NCI-H1436 treated with DMSO at 0.1 percent for 48 hours (cell line): ENCODE measurements at regions not wholly inside any gene's neighbourhood (a gene's known extent, or its start where the extent isn't known, plus 50 kb on each side); places are given as distances from the start of the nearest gene placed in this dataset.
"Not testable (repeated sequence)": the region's sequence is repeated elsewhere in the genome, so short reads cannot be mapped to it uniquely, and the experiment has no call there.

Experiments used
- DNase-seq: peaks from one replicate; lab custom pipeline; 2025; lab: John Stamatoyannopoulos, UW

DNA sequence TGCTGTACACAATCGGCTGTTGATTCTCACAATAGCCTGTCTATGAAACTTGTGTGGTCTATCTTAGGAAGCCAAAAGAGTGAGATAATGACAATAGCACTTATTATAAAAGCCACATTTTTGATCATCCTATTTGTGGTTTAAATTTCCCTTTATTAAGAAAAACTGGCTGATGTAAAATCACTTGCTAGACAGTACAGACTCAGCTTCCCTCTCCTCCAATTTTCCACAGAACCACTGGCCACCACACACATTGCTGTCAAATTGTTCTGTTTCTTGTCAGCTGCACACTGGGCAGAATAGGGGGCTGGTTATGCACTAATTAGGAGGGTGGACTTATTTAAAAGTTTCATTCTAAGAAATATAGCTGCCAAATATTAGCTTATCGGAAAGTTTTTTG, 425.9 kb downstream of the EPHA3 start:
- no peak for DNase-seq

DNA sequence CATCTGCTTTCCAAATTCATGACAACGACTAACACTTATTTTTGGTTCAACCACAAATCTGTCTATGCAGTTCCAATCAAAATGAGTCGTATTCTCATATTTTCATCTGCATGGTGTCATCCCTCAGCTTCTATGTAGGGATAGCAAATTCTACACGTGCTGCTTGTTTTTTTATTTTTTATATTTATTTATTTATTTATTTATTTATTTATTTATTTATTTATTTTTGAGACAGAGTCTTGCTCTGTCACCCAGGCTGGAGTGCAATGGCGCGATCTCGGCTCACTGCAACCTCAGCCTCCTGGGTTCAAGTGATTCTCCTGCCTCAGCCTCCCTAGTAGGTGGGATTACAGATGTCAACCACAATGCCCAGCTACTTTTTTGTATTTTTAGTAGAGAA, 447.2 kb downstream of the EPHA3 start:
- DNase-seq = not testable (repeated sequence)

DNA sequence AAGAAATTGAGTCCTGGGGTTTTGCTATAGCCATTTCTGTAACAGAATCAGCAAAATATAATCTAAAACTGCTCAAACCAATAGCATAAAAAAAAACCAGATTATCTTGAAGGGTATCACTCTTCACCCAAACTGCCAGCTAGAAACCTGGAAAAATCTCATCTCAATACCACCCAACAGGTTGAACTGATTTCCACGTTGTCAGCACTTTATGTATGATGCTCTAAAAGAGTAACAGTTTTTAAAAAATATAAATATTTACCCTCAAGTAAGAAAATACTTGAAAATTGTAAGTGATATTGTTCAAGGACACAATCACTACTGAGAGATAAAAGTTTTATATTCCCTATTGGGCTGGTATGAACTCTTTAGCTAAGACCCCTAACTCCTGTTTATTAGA, 451.3 kb downstream of the EPHA3 start:
- no peak for DNase-seq

DNA sequence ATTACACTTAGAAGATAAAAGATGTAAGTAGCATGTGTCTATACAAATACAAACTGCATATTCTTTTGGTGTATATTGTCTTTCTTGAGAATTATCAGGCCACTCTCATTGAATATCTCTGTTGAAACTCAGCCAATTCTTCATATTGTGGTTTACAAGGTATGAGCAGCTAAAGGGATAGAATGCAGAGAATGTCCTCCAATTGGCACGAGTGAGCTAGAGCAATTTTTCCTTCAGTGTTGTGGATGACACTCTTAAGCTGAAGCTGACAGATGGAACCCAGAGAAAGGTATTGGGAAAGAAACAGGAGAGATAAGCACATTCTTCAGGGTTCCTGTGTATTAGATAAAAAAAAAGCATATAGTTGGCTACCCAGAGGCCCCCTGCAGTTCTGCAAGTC, 453.1 kb downstream of the EPHA3 start:
- no peak for DNase-seq

DNA sequence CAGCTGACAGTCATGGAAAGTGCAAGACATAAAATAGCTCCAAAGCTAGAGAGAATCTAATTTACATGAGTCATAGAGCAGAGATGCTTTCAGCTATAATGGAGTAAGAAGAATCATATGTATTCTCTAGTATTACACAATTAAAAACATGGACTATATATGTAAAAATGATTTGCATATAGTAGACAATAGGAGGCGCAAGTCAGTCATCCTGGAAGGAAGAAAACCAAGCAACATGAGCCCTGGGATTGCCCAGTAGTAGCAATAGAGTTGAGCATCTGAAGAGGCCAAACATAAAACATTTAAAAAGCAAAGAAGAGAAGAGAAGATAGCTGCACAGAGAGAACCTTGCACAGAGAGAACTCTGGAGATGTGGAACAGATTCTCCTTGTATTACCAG, 455.0 kb downstream of the EPHA3 start:
- DNase-seq = no peak

DNA sequence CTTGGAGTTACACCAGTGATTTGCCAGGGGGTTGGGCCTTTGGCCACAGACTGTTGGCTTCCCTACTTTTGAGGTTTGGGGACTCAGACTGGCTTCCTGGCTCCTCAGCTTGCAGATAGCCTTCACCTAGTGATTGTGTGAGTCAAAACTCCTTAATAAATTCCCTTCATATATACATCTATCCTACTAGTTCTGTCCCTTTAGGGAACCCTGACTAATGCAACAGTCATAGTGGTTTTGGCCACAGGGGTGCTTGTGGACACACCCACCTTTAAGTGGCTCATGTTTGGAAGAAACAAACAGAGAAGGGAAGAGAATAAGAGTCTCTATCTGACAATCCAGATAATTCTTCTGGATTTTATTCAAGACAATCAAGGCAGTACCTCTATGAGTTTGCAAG, 457.7 kb downstream of the EPHA3 start:
- no peak for DNase-seq

DNA sequence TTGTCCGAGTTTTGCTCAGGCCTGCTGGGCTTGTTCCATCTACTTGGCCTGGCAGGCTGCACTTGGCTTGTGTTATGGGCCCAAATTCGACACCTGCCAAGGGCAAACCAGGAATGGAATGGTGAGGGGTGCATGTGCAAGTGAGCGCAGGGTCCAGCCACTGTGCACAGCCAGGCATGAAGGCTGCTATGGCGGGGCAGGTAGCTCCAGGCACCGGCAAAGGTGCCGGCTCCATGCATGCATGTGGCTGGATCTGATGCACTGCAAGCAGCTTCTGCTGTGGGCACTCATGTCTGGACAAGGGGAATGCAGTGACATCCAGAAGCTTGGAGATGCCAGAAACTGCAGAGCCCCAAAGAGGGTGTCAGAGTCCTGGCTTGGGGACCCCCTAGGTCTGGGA, 463.0 kb downstream of the EPHA3 start:
- no peak for DNase-seq

DNA sequence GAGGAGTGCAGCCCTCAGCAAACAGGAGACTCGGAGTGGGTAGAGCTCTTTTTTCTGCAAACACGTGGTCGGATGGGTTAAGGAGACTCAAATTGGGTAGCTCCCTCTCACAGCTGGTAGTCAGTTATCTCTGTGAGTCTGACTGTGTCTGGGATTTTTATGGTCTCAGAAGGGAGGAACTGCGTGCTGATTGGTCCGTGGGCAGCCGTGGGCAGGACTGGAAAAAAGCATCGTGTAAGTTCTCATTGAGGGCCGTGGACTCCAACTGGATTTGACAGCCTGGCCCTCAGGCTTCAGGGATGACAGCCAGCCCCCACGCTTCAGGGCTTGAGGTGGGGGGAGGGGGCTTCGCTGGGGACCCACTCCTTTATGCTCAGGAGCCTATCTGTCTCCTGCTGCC, 463.9 kb downstream of the EPHA3 start:
- no peak for DNase-seq

DNA sequence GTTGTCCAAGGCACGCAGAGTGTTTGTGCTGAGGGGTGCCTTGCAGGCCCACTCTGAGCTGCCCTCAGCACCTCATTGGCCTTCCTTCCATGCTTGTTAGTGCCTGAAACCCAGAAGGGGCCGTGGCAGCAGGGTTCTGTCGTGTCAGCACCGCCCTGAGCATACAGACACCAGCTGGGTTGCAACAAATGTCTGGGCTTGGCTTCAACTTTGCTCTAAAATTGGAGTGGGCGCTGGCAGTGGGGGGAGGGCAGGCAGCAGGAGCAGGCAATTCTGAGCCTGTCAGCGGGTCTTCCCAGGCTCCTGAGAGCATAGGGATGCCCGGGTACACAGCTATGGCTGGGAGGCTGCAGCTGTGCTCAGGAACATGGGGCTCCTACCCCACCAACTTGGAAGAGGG, 464.3 kb downstream of the EPHA3 start:
- no peak for DNase-seq

DNA sequence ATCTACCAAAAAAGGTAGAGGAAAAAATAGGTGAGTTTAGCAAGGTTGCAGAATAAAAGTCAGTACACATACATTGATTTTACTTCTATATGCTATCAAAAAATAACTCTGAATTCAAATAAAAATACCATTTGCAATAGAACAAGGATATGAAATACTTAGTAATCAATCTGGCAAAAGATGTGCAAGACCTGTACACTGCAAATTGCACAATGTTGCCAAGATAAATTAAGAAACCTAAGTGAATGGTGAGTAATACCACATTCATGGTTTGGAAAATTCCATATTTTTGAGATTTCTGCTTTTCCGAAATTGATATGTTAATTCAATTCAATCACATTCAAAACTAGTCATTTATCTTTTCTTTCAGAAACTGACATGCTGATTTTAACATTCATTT, 464.8 kb downstream of the EPHA3 start:
- DNase-seq = no peak

DNA sequence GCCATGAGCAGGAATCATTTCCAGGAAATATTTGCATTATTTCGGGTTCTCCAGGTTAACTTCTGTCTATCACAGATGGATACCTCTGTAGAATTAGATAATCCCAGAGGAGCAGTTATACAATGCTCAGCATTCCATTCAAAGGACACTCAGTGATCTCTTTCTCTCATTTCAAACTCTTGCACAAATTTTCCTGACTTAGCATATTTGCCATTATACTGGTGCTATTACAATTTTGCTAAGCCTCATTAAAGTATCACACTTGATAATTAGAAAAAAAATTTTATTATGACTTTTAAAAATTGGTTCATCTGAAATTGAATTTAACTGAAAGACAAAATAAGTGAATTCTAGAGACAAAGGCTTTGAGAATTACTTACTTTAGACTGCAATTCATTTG, 469.0 kb downstream of the EPHA3 start:
- DNase-seq = no peak

DNA sequence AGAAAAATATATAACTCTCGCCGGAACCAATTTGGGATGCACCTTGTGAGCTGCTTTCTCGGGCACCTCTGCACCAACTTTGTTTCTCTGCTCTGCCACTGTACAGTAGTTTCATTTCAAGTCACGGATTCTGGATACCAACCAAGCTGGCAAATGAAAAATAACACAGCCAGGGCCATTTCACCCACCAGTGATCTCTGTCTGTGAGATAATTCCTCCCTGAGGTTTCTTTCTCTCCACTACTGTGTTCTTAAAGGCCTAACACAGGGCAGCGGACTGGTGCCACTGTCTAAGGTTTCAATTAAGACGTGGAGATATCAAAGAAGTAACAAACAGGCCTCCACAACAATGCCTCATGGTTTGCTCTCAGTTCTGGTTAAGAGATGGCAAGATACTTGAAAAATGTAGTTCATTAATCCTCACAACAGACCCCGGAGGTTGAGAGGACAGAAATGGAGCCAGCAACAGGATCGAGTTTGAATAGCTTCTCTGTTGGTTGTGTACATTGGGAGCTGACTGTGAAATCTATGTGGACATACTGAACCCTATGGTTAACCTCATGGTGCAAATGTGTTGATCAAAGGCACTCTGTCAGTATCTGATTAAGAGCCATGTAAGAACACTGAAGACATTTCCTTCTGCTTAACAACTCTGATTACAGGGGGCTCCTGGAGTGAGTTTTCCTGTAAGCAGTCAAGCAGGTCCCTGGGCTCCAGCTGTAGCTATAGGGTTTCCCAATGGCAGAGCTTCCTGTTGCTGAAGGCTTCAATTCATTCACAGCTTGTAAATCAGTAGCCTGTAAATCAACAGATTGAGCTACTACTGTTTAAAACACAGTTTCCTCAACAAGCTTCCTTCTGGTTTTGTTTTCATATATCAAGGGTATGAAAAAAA, 470.5 kb downstream of the EPHA3 start:
- DNase-seq = no peak

DNA sequence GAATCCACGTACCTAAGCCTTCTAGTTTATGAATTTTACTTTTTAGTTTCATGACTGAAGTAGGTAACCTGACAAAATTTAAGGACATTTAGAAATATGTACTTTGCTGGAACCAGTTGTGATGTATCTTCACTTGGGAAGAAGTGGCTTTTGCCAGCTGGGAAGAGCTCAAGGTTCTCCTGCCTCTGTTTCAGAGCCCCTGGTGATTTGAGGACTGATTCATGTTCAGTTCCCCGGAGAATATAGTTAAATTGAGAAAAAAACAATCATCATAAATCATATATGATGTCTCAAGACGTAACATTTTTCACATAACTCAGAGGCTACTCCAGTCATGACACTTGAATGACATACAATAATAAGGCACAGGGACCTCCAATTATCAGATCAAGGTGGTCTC, 473.4 kb downstream of the EPHA3 start:
- no peak for DNase-seq

DNA sequence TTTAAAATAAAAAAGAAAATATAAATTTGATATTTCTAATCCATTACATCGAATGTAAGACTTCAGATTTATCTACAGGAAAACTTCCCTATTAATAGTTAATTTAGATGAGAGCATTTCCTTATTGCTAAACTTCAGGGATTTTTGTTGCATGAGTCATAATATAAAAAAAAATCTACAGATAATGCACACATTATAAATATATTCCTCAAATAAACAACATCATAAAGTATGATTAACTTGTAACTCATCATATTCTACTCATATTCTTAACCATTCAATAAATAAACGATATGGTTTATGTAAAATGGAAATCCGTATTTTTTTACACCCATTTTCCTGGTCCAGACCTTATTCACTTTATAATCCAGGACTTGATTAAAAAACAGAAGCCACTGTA, 477.0 kb downstream of the EPHA3 start:
- DNase-seq = no peak

DNA sequence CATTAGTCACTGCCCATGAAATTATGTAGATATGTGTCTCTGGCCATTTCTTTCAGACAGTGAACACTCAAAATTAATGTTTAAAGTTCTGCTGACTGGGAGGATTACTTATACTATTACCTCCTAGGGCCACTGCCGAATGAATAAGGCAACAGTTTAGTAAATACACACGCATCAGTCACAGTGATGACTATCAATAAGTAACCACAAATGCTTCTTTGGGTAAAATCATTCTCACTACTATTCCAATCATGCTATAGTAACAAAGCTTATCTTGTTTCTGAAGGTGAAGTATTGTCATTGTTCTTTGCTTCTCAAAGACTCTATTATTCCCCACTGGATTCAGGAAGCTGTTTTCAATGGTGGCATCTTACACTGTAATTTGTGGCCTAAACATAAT, 478.8 kb downstream of the EPHA3 start:
- no peak for DNase-seq

DNA sequence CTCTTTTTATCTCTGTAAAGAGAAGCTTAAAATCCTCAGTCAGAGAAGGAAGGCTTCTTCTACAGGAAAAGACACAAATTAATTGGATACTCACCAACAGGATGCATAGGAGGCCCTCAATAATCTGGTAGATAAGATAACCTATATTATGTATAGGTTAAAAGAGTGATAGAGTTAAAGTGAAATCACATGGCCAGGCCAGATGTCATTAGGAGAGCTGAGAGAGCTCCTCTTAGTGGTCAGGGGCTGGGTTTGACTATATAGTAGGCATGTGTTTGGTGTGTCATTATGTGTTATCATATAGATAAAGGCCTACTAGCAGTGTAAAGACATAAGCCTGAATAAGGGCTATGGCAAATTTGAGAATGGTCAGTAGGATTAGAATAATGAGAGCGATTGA, 479.3 kb downstream of the EPHA3 start:
- DNase-seq = no peak

DNA sequence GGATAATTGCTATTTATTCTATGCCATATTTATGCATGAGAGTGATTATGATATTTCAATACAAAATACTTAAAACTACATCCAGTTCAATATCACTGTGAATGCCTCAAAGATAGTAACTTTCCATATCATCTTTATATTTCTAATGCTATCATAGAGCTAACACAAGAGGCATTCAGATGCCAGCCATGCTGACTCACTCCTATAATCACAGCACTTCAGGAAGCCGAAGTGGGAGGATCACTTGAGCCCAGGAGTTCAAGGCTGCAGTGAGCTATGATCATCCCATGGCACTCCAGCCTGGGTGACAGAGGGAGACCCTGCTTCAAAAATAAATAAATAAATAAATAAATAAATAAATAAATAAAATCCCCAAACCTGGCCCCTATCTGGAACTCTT, 498.7 kb downstream of the EPHA3 start:
- DNase-seq = no peak

DNA sequence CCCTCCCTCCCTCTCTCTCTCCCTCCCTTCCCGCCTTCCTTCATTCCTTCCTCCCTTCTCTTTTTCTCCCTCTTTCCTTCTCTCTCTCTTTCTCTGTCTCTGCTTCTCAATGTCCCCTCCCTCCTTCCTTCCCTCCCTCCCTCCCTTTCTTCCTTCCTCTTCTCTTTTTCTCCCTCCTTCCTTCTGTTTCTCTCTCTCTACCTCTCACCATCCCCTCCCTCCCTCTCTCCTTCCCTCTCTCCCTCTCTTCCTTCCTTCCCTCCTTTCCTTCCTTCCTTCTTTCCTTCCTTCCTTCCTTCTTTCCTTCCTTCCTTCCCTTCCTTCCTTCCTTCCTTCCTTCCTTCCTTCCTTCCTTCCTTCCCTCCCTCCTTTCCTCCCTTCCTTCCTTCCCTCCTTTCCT, 504.6 kb downstream of the EPHA3 start:
- no peak for DNase-seq

DNA sequence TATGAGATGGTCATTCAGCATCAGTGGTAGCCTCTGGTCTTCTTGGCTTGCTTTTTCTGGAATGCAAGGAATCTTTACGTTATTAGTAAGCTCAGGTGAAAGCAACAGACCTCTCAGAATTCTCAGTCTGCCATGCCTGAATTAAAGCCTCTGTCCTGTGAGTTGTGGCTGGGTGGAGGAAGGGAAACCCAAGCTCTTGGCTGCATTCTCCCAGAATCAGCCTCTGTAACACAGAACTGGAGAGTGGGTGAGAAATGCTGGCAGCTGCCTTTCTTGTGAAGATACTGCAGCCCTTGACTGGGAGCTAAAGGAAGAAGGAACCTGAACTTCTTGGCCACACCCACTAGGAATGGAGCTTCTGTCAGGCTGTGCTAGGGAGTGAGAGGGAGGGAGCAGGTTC, 505.8 kb downstream of the EPHA3 start:
- DNase-seq = no peak

DNA sequence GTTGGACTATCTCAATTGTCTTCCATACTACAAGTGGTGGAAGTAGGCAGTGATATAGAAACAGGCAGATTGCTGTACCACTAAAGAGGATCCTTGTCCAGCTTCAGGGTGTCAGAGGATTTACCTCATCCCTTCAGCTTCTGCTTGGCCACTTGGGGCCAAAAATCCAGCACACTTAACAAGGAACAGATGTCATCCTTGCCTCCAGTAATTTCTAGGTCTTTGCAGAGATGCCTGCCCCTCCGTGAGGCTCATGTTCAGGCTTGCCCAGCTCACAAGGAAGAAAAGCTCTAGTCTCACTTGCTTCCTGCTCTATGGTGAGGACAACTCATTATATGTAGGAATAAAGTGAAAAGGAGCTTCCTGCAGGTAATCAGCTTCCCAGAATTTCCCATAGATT, 510.3 kb downstream of the EPHA3 start:
- DNase-seq = no peak

DNA sequence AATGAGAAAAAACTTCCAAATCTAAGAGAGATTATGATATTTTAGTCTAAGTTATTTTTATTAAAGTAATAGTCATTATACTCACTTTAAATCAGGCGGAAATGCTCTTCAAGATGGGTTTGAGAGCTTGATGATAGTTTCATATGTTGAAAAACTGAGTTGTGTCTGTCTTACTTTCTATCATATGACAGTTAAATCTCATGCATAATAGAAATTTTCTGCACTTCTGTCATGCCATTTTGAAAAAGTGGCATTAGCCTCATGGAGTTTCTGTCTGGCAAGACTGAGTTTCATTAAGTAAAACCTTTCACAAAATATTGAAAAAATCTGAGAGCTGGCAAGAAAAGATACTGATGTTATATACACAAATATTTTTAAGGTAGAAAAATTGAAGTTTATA, 511.8 kb downstream of the EPHA3 start:
- DNase-seq = no peak

DNA sequence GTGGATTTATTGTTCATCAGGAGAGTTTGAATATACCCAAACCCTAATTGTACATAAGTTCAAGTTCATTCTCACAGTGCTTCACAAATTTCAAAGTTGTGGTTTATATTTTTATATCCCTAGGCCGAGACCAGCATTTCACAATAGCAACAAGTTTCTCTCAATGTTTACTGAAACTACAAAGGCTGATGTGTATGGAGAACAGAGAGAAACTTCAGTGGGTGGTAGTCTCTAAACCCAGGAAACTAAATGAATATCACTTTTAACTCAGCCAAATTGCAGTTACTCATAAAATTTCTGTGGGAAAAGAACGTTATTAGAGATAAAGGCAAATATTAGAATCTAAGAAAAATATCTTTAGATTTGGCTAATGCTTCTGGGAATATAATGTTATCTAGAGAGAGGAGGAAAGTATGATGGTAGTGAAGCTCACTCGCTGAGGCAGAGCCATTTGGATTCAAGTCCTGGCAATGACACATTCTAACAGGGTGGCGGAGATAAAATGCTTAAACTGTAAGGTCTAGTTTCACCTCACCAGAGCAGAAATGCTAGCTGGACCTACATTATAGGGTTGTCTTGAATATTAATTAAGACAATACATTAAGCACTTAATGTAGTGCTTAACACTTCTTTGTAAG, 514.8 kb downstream of the EPHA3 start:
- DNase-seq = no peak

DNA sequence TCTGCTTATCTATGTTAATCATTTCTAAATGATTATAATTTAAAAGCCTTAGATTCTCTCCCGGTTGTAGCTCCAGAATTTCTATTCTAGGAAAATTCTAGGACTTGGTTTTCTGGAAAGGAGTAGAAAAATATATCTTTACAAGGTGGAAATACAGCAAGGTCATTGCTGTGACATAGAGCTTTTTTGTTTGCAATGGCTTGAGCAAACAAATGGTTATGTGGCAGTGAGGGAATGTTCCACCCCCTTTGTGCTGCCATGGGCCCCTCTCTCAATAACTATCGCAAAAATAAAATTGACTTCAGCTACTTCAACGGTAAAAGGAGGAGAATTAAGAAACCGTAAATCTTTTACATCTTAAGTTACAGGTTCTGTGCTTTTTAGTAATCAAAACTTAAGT, 517.1 kb downstream of the EPHA3 start:
- no peak for DNase-seq

DNA sequence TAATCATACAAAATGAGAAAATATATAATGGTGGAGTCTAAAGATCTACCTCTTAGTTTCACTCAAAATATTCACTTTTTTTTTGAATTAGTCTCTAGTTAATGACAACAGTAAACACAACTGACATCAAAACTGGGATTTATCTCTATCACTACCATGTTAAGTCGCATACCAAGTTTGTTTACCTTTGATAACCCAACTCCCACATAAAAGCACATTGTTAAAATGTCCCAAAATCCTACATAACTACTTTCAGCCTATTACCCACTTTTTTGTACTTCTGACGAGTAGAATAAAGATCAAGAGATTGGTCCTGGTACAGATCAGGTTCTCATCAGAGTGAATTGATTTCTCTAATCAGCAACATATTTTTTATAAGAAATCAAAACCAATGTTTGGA, 518.5 kb downstream of the EPHA3 start:
- DNase-seq = no peak
